CD14-positive monocyte (primary cell): ENCODE measurements at regions not wholly inside any gene's neighbourhood (a gene's known extent, or its start where the extent isn't known, plus 50 kb on each side); places are given as distances from the start of the nearest gene placed in this dataset.

ENCODE experiments used
- DNase-seq, 3 donors: peaks; one replicate each; pipeline ENCODE4 v3.0.0-alpha.2; 2011 to 2022
- H2AFZ ChIP-seq: 2 replicates; pipeline ENCODE4 v1.6.0; 2012; ENCODE audit warnings: mild to moderate bottlenecking, low read depth, low read length, inconsistent platforms; ENCODE audit not compliant: insufficient read depth, poor library complexity, severe bottlenecking
- H3K27ac ChIP-seq, 2 donors: 1 replicate in 1 of 2; 2 replicates in 1 of 2; pipeline ENCODE4 v1.5.1; 2012 to 2013; ENCODE audit warnings: low read length in 2 of 2, control low read depth in 1 of 2, inconsistent platforms in 1 of 2, low read depth in 1 of 2, mild to moderate bottlenecking in 1 of 2
- H3K27me3 ChIP-seq, 2 donors: one replicate each; pipeline versions ENCODE4 v1.6.0 to v1.6.1; 2011 to 2013; ENCODE audit warnings: low read length in 2 of 2; ENCODE audit not compliant: control insufficient read depth in 2 of 2, insufficient read depth in 2 of 2
- H3K36me3 ChIP-seq, 2 donors: replicated peaks in 1 of 2; 1 replicate in 1 of 2; 2 replicates in 1 of 2; pipeline versions ENCODE4 v1.5.1 to v1.6.1; 2012 to 2013; ENCODE audit warnings: low read length in 2 of 2, control low read depth in 1 of 2, inconsistent platforms in 1 of 2, mild to moderate bottlenecking in 1 of 2; ENCODE audit not compliant: insufficient read depth in 2 of 2, control insufficient read depth in 1 of 2
- H3K4me1 ChIP-seq, 2 donors: 1 replicate in 1 of 2; 2 replicates in 1 of 2; pipeline versions ENCODE4 v1.5.1 to v1.6.1; 2012 to 2013; ENCODE audit warnings: low read length in 2 of 2, control low read depth in 1 of 2, inconsistent platforms in 1 of 2, mild to moderate bottlenecking in 1 of 2, moderate library complexity in 1 of 2; ENCODE audit not compliant: insufficient read depth in 2 of 2, control insufficient read depth in 1 of 2
- H3K4me2 ChIP-seq: replicated peaks from 2 replicates; pipeline ENCODE3; 2012; ENCODE audit warnings: low read length, moderate library complexity, mild to moderate bottlenecking; ENCODE audit not compliant: poor library complexity, severe bottlenecking; ENCODE audit errors: extremely low read depth
- H3K4me3 ChIP-seq, 3 experiments: fragments of 200-600 bp in 1 of 3; sonication (generic) in 1 of 3; replicated peaks in 1 of 3; 1 replicate in 2 of 3; 2 replicates in 1 of 3; pipeline ENCODE4 v1.5.1; 2011 to 2013; ENCODE audit warnings: low read length in 3 of 3, mild to moderate bottlenecking in 3 of 3, control low read depth in 2 of 3, low read depth in 2 of 3, inconsistent platforms in 1 of 3, moderate library complexity in 1 of 3
- H3K79me2 ChIP-seq: 2 replicates; pipeline ENCODE4 v1.6.0; 2012; ENCODE audit warnings: mild to moderate bottlenecking, control low read depth, inconsistent platforms, low read length, moderate library complexity; ENCODE audit not compliant: insufficient read depth
- H3K9ac ChIP-seq: 2 replicates; pipeline ENCODE4 v1.6.0; 2017; ENCODE audit warnings: low read length, mild to moderate bottlenecking; ENCODE audit not compliant: insufficient read depth, poor library complexity, severe bottlenecking
- H3K9me3 ChIP-seq, 2 donors: replicated peaks in 1 of 2; 1 replicate in 1 of 2; 2 replicates in 1 of 2; pipeline versions ENCODE4 v1.5.1 to v1.6.1; 2012 to 2013; ENCODE audit warnings: low read length in 2 of 2, control low read depth in 1 of 2; ENCODE audit not compliant: control insufficient read depth in 1 of 2, insufficient read depth in 1 of 2
- H4K20me1 ChIP-seq: 2 replicates; pipeline ENCODE4 v1.6.0; 2012; ENCODE audit warnings: mild to moderate bottlenecking, low read length, control low read depth, moderate library complexity; ENCODE audit not compliant: insufficient read depth
- H3K27ac Mint-ChIP-seq, 7 donors: one replicate each; pipeline ENCODE4 v1.8.0; 2020; ENCODE audit warnings: mild to moderate bottlenecking in 7 of 7, mixed read lengths in 7 of 7, moderate library complexity in 6 of 7, inconsistent platforms in 2 of 7
- H3K27me3 Mint-ChIP-seq, 3 donors: one replicate each; pipeline ENCODE4 v1.8.0; 2021 to 2022; ENCODE audit warnings: low read depth in 3 of 3, mild to moderate bottlenecking in 3 of 3, mixed read lengths in 3 of 3, moderate library complexity in 3 of 3, inconsistent platforms in 1 of 3
- H3K36me3 Mint-ChIP-seq, 2 donors: one replicate each; pipeline ENCODE4 v1.8.0; 2020; ENCODE audit warnings: mixed read lengths in 2 of 2, inconsistent platforms in 1 of 2, mild to moderate bottlenecking in 1 of 2
- H3K4me1 Mint-ChIP-seq: one replicate; pipeline ENCODE4 v1.8.0; 2020; ENCODE audit warnings: mild to moderate bottlenecking, mixed read lengths
- H3K4me3 Mint-ChIP-seq, 2 donors: one replicate each; pipeline ENCODE4 v1.8.0; 2020; ENCODE audit warnings: mild to moderate bottlenecking in 2 of 2, mixed read lengths in 2 of 2, moderate library complexity in 1 of 2
- H3K9me3 Mint-ChIP-seq, 7 donors: one replicate each; pipeline ENCODE4 v1.8.0; 2020 to 2022; ENCODE audit warnings: mixed read lengths in 7 of 7, mild to moderate bottlenecking in 6 of 7, moderate library complexity in 6 of 7, inconsistent platforms in 2 of 7
- WGBS: methylation state at CpG from one replicate; pipeline ENCODE4 v1.1.5; 2013; ENCODE audit warnings: missing lambda C conversion rate; ENCODE audit not compliant: insufficient coverage; 5-methylcytosine and 5-hydroxymethylcytosine counted together
- intact Hi-C, 2 donors: fragments of 100-400 bp; cut with micrococcal nuclease; formaldehyde crosslinking; loops; one replicate each; pipeline versions ENCODE4 v1.15.0 to v1.15.1; 2023
- TF ChIP-seq, protein P1 (sequence below): fragments of 200-600 bp; IDR thresholded peaks from one replicate; pipeline ENCODE4 v1.8.0; 2022; ENCODE audit warnings: antibody characterized with exemption, mild to moderate bottlenecking

DNA sequence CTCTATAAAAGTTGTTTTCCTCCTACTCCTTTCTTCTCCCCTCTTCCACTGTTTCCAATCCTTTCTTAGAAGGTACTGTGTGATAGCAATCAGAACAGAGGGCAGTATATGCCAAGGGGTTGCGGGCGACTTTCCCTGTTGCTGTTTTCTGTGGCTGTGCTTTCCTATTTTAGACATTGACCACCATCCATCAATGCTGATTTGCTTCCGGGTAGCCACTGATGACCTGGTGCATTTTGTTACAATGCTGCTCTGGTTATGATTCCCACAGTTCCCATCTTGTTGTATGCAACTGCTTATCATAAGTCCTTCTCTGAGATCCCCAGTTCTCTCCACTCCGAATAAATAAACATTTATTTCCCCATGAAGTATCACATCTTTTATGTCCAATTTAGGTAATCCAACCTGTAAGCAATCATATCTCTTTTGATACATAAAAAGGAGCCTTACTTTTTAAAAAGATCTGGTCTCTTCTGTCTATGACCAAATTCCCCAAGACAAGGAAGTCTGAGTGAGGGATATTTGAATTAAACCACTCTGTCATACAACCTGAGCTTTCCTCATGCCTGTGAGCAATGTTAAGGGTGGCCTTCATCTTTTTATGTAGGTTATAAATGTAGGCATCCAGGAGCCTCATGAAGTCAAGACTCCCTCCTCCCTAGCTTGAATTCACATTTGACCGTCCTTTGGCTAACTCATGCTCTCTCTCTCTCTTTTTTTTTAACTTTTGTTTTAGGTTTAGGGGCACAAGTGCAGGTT, 52.5 kb upstream of the CD55 start:
- Histone ChIP-seq H3K9me3 (no peaks in the 10 kb centered on the region), H3K4me3 (no peak overlapping the region), H3K4me1 (peaks cover 0 to 7% of the 10 kb centered on the region in 2 donors), H2AFZ (no peak overlapping the region), H3K79me2 (no peaks in the 10 kb centered on the region), H3K9ac (no peak overlapping the region), H3K36me3 (no peaks in the 10 kb centered on the region), H3K4me2 (no peak overlapping the region), H4K20me1 (no peaks in the 10 kb centered on the region), H3K27ac (no peak overlapping the region), H3K27me3 (no peaks in the 10 kb centered on the region)
- Mint-ChIP-seq H3K27ac (no peak overlapping the region), H3K4me1 (peaks cover 9% of the 10 kb centered on the region), H3K27me3 (peaks cover 0 to 3% (median 2%) of the 10 kb centered on the region in 3 donors), H3K9me3 (peaks cover 0 to 4% (median 0%) of the 10 kb centered on the region in 7 donors), H3K4me3 (no peak overlapping the region), H3K36me3 (no peaks in the 10 kb centered on the region)
- TF ChIP-seq, protein P1, sequence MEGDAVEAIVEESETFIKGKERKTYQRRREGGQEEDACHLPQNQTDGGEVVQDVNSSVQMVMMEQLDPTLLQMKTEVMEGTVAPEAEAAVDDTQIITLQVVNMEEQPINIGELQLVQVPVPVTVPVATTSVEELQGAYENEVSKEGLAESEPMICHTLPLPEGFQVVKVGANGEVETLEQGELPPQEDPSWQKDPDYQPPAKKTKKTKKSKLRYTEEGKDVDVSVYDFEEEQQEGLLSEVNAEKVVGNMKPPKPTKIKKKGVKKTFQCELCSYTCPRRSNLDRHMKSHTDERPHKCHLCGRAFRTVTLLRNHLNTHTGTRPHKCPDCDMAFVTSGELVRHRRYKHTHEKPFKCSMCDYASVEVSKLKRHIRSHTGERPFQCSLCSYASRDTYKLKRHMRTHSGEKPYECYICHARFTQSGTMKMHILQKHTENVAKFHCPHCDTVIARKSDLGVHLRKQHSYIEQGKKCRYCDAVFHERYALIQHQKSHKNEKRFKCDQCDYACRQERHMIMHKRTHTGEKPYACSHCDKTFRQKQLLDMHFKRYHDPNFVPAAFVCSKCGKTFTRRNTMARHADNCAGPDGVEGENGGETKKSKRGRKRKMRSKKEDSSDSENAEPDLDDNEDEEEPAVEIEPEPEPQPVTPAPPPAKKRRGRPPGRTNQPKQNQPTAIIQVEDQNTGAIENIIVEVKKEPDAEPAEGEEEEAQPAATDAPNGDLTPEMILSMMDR: no peak
- 92% methylated on average over 3 of the region's 5 CpGs for WGBS
- intact Hi-C loops: no loop called here
- DNase-seq: no peak
